OCI-M1 (cell line): ENCODE measurements at regions not wholly inside any gene's neighbourhood (a gene's known extent, or its start where the extent isn't known, plus 50 kb on each side); places are given as distances from the start of the nearest gene placed in this dataset.

Experiments used
- DNase-seq: peaks from one replicate; lab custom pipeline; 2025; lab: John Stamatoyannopoulos, UW

- no peak for DNase-seq
These were observed 65.0 kb upstream of the MEIS2 start for GRCh38 chr15:37165395-37165794.

- DNase-seq = no peak
These were observed 66.1 kb upstream of the MEIS2 start for GRCh38 chr15:37166402-37166801.

GRCh38 chr15:37181339-37181738 is 81.0 kb upstream of the MEIS2 start:
- DNase-seq = no peak

- DNase-seq = no peak
These were observed 99.2 kb upstream of the MEIS2 start for GRCh38 chr15:37199545-37199944.

- no peak for DNase-seq
These were observed 102.7 kb upstream of the MEIS2 start for GRCh38 chr15:37203050-37203449.

- DNase-seq = peak; percentile 38
These were observed 104.3 kb upstream of the MEIS2 start for GRCh38 chr15:37204692-37205091.

GRCh38 chr15:37206690-37207089 is 106.3 kb upstream of the MEIS2 start:
- no peak for DNase-seq

- no peak for DNase-seq
These were observed 108.0 kb upstream of the MEIS2 start for GRCh38 chr15:37208146-37209040.

GRCh38 chr15:37209041-37209363 is 108.7 kb upstream of the MEIS2 start:
- no peak for DNase-seq

GRCh38 chr15:37217567-37217966 is 117.2 kb upstream of the MEIS2 start:
- DNase-seq = peak; percentile 41

- DNase-seq = peak; percentile 5
These were observed 118.1 kb upstream of the MEIS2 start for GRCh38 chr15:37218351-37218916.

- DNase-seq = no peak
These were observed 118.9 kb upstream of the MEIS2 start for GRCh38 chr15:37219211-37219701.

GRCh38 chr15:37220949-37221670 is 120.8 kb upstream of the MEIS2 start:
- no peak for DNase-seq

- DNase-seq = peak; percentile 8
These were observed 121.4 kb upstream of the MEIS2 start for GRCh38 chr15:37221671-37222145.

- no peak for DNase-seq
These were observed 122.7 kb upstream of the MEIS2 start for GRCh38 chr15:37223089-37223488.

GRCh38 chr15:37229855-37230619 is 129.7 kb upstream of the MEIS2 start:
- no peak for DNase-seq

- no peak for DNase-seq
These were observed 145.0 kb upstream of the MEIS2 start for GRCh38 chr15:37245358-37245757.

- no peak for DNase-seq
These were observed 145.7 kb upstream of the MEIS2 start for GRCh38 chr15:37246065-37246464.

GRCh38 chr15:37246856-37247255 is 146.5 kb upstream of the MEIS2 start:
- DNase-seq = no peak

GRCh38 chr15:37249249-37249648 is 148.9 kb upstream of the MEIS2 start:
- no peak for DNase-seq

- DNase-seq = no peak
These were observed 152.2 kb upstream of the MEIS2 start for GRCh38 chr15:37252530-37252929.

- no peak for DNase-seq
These were observed 153.5 kb upstream of the MEIS2 start for GRCh38 chr15:37253877-37254276.
